ENCODE measurements at regions not wholly inside any gene's neighbourhood (a gene's known extent, or its start where the extent isn't known, plus 50 kb on each side); places are given as distances from the start of the nearest gene placed in this dataset.

DNA sequence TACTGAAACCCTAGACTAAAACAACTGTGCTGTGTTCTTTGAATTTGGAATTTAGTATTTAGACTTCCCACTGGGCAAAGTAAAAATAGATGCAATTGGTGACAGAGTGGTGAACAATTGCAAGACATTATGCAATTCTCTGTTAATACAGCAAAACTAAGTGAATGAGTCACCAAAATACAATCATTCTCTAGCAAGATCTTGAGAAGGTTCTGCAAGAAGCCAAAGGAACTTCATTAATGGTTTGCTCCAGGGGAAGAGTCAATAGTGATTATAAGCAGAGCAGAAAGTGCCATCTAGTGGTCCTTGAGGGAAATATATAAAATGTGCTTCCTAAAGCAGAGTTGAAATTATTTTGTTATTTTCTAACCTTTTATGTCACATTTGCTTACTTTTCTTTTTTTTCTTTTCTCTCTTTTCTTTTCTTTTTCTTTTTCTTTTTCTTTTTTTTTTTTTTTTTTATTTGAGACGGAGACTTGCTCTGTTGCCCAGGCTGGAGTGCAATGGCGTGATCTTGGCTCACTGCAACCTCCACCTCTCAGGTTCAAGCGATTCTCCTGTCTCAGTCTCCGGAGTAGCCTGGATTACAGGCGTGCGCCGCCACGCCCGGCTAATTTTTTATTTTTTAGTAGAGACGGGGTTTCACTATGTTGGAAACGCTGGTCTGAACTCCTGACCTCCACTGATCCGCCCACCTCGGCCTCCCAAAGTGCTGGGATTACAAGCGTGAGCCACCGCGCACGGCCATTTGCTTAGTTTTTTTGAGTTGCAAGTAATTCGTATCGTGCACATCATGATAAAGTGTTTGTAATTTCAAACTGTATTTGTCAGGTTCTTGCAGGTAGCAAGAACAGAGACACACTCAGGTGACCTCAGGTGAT lies 99.2 kb downstream of the CTH start:
- no peak overlapping the region for H3K4me3 ChIP-seq (ENCODE audit: low read depth in 1 of 2, low read length in 2 of 2)
- no peaks in the 10 kb centered on the region for H3K4me1 ChIP-seq (ENCODE audit: control insufficient read depth in 1 of 2, insufficient read depth in 2 of 2, low read length in 2 of 2)
- H3K27ac ChIP-seq (ENCODE audit: low read depth, low read length), result no peak overlapping the region
- no peaks in the 10 kb centered on the region for H3K9me3 ChIP-seq (ENCODE audit: control insufficient read depth in 1 of 2, low read length in 2 of 2)
- H3K9ac ChIP-seq (ENCODE audit: low read depth in 1 of 2, low read length in 2 of 2), result no peak overlapping the region
- H3K27me3 ChIP-seq (ENCODE audit: control insufficient read depth in 1 of 2, insufficient read depth in 2 of 2, low read length in 2 of 2), result no peaks in the 10 kb centered on the region
- H3K36me3 ChIP-seq (ENCODE audit: control insufficient read depth in 1 of 2, insufficient read depth in 2 of 2, low read length in 2 of 2), result no peaks in the 10 kb centered on the region

DNA sequence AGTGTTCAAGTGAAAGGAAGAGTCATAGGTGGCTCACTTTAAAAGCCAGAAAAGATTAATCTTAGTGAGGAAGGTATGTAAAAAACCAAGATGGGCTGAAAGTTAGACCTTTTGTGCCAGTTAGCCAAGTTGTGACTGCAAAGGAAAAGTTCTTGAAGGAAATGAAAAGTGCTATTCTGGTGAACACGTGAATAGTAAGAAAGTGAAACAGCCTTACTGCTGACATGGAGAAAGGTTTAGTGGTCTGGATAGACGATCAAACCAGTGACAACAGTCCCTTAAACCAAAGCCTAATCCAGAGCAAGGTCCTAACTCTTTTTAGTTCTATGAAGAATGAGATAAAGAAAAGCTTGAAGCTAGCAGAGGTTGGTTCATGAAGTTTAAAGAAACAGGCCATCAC lies 106.4 kb downstream of the CTH start:
- Histone ChIP-seq H3K27ac (ENCODE audit: low read depth, low read length) (no peak overlapping the region), H3K9ac (ENCODE audit: low read depth in 1 of 2, low read length in 2 of 2) (no peak overlapping the region), H3K4me1 (ENCODE audit: control insufficient read depth in 1 of 2, insufficient read depth in 2 of 2, low read length in 2 of 2) (no peaks in the 10 kb centered on the region), H3K4me3 (ENCODE audit: low read depth in 1 of 2, low read length in 2 of 2) (no peak overlapping the region), H3K36me3 (ENCODE audit: control insufficient read depth in 1 of 2, insufficient read depth in 2 of 2, low read length in 2 of 2) (no peaks in the 10 kb centered on the region), H3K27me3 (ENCODE audit: control insufficient read depth in 1 of 2, insufficient read depth in 2 of 2, low read length in 2 of 2) (no peaks in the 10 kb centered on the region), H3K9me3 (ENCODE audit: control insufficient read depth in 1 of 2, low read length in 2 of 2) (no peaks in the 10 kb centered on the region)

DNA sequence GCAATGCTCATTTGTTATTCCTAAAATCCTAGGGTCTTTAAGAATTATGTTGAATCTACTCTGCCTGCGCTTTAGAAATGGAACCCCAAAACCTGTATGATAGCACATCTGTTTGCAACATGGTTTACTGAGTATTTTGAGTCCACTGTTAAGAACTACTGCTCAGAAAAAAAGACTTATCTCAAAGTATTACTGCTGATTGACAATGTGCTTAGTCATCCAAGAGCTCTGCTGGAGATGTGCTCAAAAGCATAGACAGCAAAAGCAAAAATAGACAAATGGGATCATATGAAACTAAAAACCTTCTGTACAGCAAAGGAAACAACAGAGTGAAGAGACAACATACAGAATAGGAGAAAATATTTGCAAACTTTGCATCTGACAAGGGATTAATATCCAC lies 107.0 kb downstream of the CTH start:
- no peak overlapping the region for H3K9ac ChIP-seq (ENCODE audit: low read depth in 1 of 2, low read length in 2 of 2)
- H3K27ac ChIP-seq (ENCODE audit: low read depth, low read length), result no peak overlapping the region
- no peaks in the 10 kb centered on the region for H3K4me1 ChIP-seq (ENCODE audit: control insufficient read depth in 1 of 2, insufficient read depth in 2 of 2, low read length in 2 of 2)
- H3K9me3 ChIP-seq (ENCODE audit: control insufficient read depth in 1 of 2, low read length in 2 of 2), result no peaks in the 10 kb centered on the region
- no peaks in the 10 kb centered on the region for H3K36me3 ChIP-seq (ENCODE audit: control insufficient read depth in 1 of 2, insufficient read depth in 2 of 2, low read length in 2 of 2)
- no peaks in the 10 kb centered on the region for H3K27me3 ChIP-seq (ENCODE audit: control insufficient read depth in 1 of 2, insufficient read depth in 2 of 2, low read length in 2 of 2)
- no peak overlapping the region for H3K4me3 ChIP-seq (ENCODE audit: low read depth in 1 of 2, low read length in 2 of 2)

DNA sequence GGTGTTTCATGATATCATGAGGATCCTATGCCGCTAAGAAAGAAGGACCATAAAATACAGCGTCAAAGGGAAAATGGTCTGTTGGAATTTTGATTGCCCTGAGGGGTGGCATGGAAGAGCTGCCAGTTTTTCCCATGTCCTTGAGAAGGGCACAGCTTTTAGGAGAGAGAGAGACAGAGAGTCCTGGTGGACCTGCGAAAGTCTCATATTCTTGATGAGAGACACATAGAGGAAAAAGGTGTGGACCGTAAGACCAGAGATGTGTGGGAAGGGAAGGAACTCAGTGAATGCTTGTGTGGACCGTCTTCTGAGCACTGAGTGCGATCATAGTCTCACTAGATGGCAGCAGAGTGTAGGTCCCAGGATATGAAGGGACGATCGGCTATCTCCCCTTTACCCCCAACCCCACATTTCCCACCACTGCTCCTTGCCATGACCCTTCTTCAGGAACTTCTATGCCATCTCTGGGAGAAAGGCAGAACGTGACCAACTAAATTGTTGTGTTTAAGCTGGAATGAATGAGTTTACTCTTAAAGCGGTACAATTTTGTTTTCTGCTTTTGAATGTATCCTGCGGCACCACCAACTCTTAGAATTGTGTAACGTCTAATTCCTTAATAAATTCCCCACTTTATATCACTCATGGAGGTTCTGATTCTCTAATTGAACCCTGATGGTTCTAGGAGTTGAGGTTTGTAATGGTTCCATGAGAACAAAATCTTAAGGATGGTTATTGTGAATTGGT lies 117.7 kb downstream of the CTH start:
- Histone ChIP-seq H3K4me1 (ENCODE audit: control insufficient read depth in 1 of 2, insufficient read depth in 2 of 2, low read length in 2 of 2) (no peaks in the 10 kb centered on the region), H3K9me3 (ENCODE audit: control insufficient read depth in 1 of 2, low read length in 2 of 2) (no peaks in the 10 kb centered on the region), H3K4me3 (ENCODE audit: low read depth in 1 of 2, low read length in 2 of 2) (no peak overlapping the region), H3K36me3 (ENCODE audit: control insufficient read depth in 1 of 2, insufficient read depth in 2 of 2, low read length in 2 of 2) (no peaks in the 10 kb centered on the region), H3K9ac (ENCODE audit: low read depth in 1 of 2, low read length in 2 of 2) (no peak overlapping the region), H3K27me3 (ENCODE audit: control insufficient read depth in 1 of 2, insufficient read depth in 2 of 2, low read length in 2 of 2) (no peaks in the 10 kb centered on the region), H3K27ac (ENCODE audit: low read depth, low read length) (no peak overlapping the region)

DNA sequence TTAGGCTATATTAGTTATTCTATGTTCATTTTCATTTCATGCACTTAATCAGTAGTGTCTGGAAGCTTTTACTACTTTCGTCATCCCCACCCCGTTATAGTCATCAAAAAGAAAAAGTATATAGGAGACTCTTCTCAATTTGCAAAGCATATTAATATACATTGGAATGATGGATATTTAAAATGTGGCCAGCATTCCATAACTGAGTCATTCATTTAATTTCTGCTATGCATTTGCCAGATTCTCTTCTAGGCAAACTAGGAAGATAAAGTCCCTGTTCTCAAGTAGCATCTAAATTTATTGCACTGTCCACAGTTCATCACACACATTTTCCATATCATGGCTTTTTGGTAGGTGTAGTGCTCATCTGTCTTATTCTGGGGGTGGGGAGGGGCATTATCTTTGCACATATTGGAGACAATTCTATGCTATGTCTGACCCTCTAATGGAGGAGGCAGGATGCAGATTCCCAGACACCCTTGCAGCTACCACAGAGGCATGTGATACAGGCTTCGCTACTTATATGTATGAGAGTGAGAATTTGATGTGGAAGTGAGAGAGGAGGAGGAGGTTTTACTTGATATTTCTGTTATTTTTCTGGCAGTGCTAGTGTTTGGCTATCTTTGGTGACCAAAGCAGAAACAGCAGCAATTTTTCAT lies 125.8 kb downstream of the CTH start:
- H3K9me3 ChIP-seq (ENCODE audit: control insufficient read depth in 1 of 2, low read length in 2 of 2), result no peaks in the 10 kb centered on the region
- H3K27me3 ChIP-seq (ENCODE audit: control insufficient read depth in 1 of 2, insufficient read depth in 2 of 2, low read length in 2 of 2), result peaks cover 0 to 3% of the 10 kb centered on the region in 2 donors
- no peak overlapping the region for H3K27ac ChIP-seq (ENCODE audit: low read depth, low read length)
- H3K9ac ChIP-seq (ENCODE audit: low read depth in 1 of 2, low read length in 2 of 2), result no peak overlapping the region
- no peaks in the 10 kb centered on the region for H3K36me3 ChIP-seq (ENCODE audit: control insufficient read depth in 1 of 2, insufficient read depth in 2 of 2, low read length in 2 of 2)
- H3K4me1 ChIP-seq (ENCODE audit: control insufficient read depth in 1 of 2, insufficient read depth in 2 of 2, low read length in 2 of 2), result no peaks in the 10 kb centered on the region
- no peak overlapping the region for H3K4me3 ChIP-seq (ENCODE audit: low read depth in 1 of 2, low read length in 2 of 2)

DNA sequence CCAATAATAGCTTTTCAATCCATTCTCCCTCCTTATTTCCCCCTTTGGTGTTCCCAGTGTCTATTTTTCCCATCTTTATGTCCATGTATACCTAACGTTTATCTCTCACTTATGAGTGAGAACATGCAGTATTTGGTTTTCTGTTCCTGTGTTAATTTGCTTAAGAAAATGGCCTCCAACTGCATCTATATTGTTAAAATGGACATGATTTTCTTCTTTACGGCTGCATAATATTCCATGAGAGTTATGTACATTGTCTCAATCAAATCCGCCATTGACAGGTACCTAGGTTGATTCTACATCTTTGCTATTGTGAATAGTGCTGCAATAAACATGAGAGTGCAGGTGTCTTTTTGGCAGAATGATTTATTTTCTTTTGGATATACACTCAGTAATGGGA lies 126.7 kb downstream of the CTH start:
- peaks cover 0 to 3% of the 10 kb centered on the region in 2 donors for H3K27me3 ChIP-seq (ENCODE audit: control insufficient read depth in 1 of 2, insufficient read depth in 2 of 2, low read length in 2 of 2)
- H3K9ac ChIP-seq (ENCODE audit: low read depth in 1 of 2, low read length in 2 of 2), result no peak overlapping the region
- no peak overlapping the region for H3K4me3 ChIP-seq (ENCODE audit: low read depth in 1 of 2, low read length in 2 of 2)
- no peaks in the 10 kb centered on the region for H3K4me1 ChIP-seq (ENCODE audit: control insufficient read depth in 1 of 2, insufficient read depth in 2 of 2, low read length in 2 of 2)
- no peak overlapping the region for H3K27ac ChIP-seq (ENCODE audit: low read depth, low read length)
- H3K9me3 ChIP-seq (ENCODE audit: control insufficient read depth in 1 of 2, low read length in 2 of 2), result no peaks in the 10 kb centered on the region
- no peaks in the 10 kb centered on the region for H3K36me3 ChIP-seq (ENCODE audit: control insufficient read depth in 1 of 2, insufficient read depth in 2 of 2, low read length in 2 of 2)

DNA sequence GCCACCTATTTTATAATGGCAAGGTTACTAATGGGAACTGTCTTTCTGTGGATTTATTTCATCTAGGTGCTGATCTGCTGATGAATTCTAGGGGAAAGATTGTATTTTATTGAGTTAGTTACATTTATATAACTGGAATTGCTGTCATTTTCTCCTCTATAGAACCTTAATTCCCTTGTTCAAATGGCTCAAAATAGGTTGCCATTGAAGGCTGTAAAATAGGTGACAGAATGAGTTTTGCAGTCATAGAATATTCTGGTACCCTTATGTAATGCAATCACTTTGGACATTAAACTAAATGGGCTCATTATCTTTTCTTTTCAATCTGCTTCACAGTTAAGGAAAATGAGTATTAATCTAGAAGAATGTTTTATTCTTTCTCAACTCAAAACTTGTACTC lies 131.0 kb downstream of the CTH start:
- Histone ChIP-seq H3K4me3 (ENCODE audit: low read depth in 1 of 2, low read length in 2 of 2) (no peak overlapping the region), H3K36me3 (ENCODE audit: control insufficient read depth in 1 of 2, insufficient read depth in 2 of 2, low read length in 2 of 2) (no peaks in the 10 kb centered on the region), H3K9ac (ENCODE audit: low read depth in 1 of 2, low read length in 2 of 2) (no peak overlapping the region), H3K4me1 (ENCODE audit: control insufficient read depth in 1 of 2, insufficient read depth in 2 of 2, low read length in 2 of 2) (no peaks in the 10 kb centered on the region), H3K27ac (ENCODE audit: low read depth, low read length) (no peak overlapping the region), H3K9me3 (ENCODE audit: control insufficient read depth in 1 of 2, low read length in 2 of 2) (no peaks in the 10 kb centered on the region), H3K27me3 (ENCODE audit: control insufficient read depth in 1 of 2, insufficient read depth in 2 of 2, low read length in 2 of 2) (peaks cover 0 to 3% of the 10 kb centered on the region in 2 donors)

DNA sequence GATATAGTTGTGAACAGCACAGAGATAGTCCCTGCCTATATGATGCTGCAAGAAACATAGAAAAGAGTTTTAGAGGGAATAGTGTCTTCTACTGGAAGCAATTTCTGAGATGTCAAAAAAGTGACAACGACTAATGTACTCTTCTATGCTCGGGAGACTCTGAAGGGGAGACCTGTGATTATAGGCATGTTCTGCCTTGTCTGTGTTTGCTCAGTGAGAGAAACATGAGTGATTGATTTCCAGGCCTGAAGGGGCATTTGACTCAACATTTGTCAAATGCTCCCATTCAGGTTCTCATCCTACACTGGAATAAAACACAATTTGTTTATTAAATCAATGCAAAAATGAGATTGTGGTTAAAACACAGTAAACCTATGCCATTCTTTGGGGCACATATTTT lies 131.8 kb downstream of the CTH start:
- Histone ChIP-seq H3K9me3 (ENCODE audit: control insufficient read depth in 1 of 2, low read length in 2 of 2) (no peaks in the 10 kb centered on the region), H3K27ac (ENCODE audit: low read depth, low read length) (no peak overlapping the region), H3K36me3 (ENCODE audit: control insufficient read depth in 1 of 2, insufficient read depth in 2 of 2, low read length in 2 of 2) (no peaks in the 10 kb centered on the region), H3K4me3 (ENCODE audit: low read depth in 1 of 2, low read length in 2 of 2) (no peak overlapping the region), H3K4me1 (ENCODE audit: control insufficient read depth in 1 of 2, insufficient read depth in 2 of 2, low read length in 2 of 2) (no peaks in the 10 kb centered on the region), H3K27me3 (ENCODE audit: control insufficient read depth in 1 of 2, insufficient read depth in 2 of 2, low read length in 2 of 2) (peaks cover 0 to under 1% of the 10 kb centered on the region in 2 donors), H3K9ac (ENCODE audit: low read depth in 1 of 2, low read length in 2 of 2) (no peak overlapping the region)

DNA sequence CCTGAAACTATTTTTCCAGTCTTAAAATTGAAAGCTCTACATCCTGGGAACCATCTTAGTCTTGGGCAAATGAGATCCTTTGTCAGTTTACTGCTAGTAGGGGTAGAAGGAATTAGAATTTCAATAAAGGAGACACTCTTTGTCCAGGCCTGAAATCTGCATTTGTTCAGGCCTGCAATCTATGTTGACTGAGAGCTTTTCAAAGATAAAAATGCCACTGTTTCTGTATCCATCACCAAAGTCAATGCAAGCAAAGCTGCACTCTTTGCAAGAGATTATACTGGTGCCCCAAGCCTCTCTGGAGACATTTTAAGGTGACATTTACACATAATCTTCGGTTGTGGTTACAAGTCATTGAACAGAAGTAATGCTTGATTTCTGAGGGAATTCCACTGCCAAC lies 135.7 kb downstream of the CTH start:
- Histone ChIP-seq H3K9me3 (ENCODE audit: control insufficient read depth in 1 of 2, low read length in 2 of 2) (no peaks in the 10 kb centered on the region), H3K9ac (ENCODE audit: low read depth in 1 of 2, low read length in 2 of 2) (no peak overlapping the region), H3K4me1 (ENCODE audit: control insufficient read depth in 1 of 2, insufficient read depth in 2 of 2, low read length in 2 of 2) (no peaks in the 10 kb centered on the region), H3K27ac (ENCODE audit: low read depth, low read length) (no peak overlapping the region), H3K4me3 (ENCODE audit: low read depth in 1 of 2, low read length in 2 of 2) (no peak overlapping the region), H3K27me3 (ENCODE audit: control insufficient read depth in 1 of 2, insufficient read depth in 2 of 2, low read length in 2 of 2) (no peaks in the 10 kb centered on the region), H3K36me3 (ENCODE audit: control insufficient read depth in 1 of 2, insufficient read depth in 2 of 2, low read length in 2 of 2) (no peaks in the 10 kb centered on the region)
